ENCODE measurements at regions not wholly inside any gene's neighbourhood (a gene's known extent, or its start where the extent isn't known, plus 50 kb on each side); places are given as distances from the start of the nearest gene placed in this dataset.

- TF ChIP-seq CTCF (IDR thresholded peaks at IDR 0.05; ENCODE audit: control insufficient read depth, extremely low read depth, insufficient read depth) = no peak
- H3K4me3 ChIP-seq (ENCODE audit: low read depth, low read length) = no peak overlapping the region
- DNase-seq (ENCODE audit: low read depth) = no peak
These were observed 833.4 kb upstream of the MAP3K7 start for GRCh38 chr6:91420243-91420642.

DNA sequence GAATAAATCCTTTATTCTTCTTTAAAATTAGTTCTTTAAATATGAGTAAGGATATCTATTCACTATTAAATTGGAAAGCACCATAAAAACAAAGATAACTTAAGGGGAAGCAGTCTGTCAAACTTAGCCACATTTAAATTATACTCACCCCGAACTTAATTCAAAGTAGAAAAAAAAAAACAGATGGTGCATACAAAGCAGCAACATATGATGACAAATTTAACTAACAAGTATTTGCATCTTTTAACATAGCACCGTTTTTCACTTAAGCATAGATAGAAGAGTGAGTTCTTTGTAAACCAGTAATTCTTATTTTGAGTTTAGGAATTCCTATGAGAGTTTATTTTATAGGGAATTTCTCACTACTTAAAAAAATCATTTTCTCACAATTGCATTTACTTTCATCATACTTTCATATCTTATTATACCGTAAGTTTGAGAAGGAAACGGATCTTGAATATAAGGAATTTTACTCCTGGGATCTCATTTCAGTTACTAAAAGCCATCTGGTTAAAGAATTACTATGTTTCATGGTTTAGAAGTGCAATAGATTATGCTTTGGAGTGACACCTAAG, 828.2 kb upstream of the MAP3K7 start:
- no peak overlapping the region for H3K4me3 ChIP-seq (ENCODE audit: low read depth, low read length)
- no peak for TF ChIP-seq CTCF (IDR thresholded peaks at IDR 0.05; ENCODE audit: control insufficient read depth, extremely low read depth, insufficient read depth)
- no peak for DNase-seq (ENCODE audit: low read depth)

GRCh38 chr6:91412532-91412931, 825.7 kb upstream of the MAP3K7 start:
- DNase-seq (ENCODE audit: low read depth) = no peak
- H3K4me3 ChIP-seq (ENCODE audit: low read depth, low read length) = no peak overlapping the region
- TF ChIP-seq CTCF (IDR thresholded peaks at IDR 0.05; ENCODE audit: control insufficient read depth, extremely low read depth, insufficient read depth) = peak; percentile 37

DNA sequence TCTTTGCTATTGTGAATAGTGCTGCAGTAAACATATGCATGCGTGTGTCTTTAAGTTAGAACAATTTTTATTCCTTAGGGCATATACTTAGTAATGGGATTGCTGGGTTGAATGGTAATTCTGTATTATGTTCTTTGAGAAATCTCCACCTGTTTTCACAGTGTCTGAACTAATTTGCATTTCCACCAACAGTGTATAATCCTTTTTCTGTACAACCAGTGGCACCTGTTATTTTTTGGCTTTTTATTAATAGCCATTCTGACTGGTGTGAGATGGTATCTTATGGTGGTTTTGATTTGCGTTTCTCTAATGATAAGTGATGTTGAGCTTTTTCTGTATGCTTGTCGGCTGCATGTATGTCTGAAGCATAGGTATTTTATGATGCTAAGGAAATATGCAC, 820.8 kb upstream of the MAP3K7 start:
- DNase-seq (ENCODE audit: low read depth) = no peak
- no peak overlapping the region for H3K4me3 ChIP-seq (ENCODE audit: low read depth, low read length)
- no peak for TF ChIP-seq CTCF (IDR thresholded peaks at IDR 0.05; ENCODE audit: control insufficient read depth, extremely low read depth, insufficient read depth)

- H3K4me3 ChIP-seq (ENCODE audit: low read depth, low read length) = no peak overlapping the region
- TF ChIP-seq CTCF (IDR thresholded peaks at IDR 0.05; ENCODE audit: control insufficient read depth, extremely low read depth, insufficient read depth) = no peak
- DNase-seq (ENCODE audit: low read depth) = peak; percentile 14
These were observed 806.1 kb upstream of the MAP3K7 start for GRCh38 chr6:91392951-91393350.

DNA sequence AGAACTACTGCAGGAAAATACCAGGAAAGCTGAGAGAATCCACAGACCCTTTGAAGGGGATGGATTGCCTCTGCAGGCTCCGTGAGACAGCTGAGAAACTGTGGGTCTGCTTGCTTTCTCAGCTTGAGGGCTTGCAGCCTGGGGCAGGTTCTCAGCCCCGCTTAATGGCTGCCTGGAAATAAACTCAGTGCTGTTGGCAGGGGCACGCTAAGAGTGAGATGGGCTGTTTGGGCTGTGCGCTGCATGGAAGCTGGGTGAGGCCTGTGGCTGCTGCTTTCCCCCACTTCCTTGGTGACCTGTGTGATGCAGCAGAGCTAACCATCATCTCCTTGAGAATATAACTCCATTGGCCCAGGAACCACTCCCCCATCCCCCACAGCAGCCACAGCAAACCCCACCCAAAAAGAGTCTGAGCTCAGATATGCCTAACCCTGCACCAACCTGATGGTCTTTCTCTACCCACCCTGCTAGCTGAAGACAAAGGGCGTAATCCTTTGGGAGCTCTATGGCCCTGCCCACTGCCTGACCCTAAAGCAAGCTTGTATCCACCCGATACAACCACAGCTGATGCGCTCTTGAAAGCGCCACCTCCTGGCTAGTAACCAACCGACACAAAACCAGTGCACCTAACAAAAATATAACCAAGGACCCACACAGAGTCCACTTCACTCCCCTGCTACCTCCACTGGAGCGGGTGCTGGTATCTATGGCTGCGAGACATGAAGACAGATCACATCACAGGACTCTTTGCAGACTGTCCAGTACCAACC, 800.6 kb upstream of the MAP3K7 start:
- no peak for TF ChIP-seq CTCF (IDR thresholded peaks at IDR 0.05; ENCODE audit: control insufficient read depth, extremely low read depth, insufficient read depth)
- no peak overlapping the region for H3K4me3 ChIP-seq (ENCODE audit: low read depth, low read length)
- no peak for DNase-seq (ENCODE audit: low read depth)

DNA sequence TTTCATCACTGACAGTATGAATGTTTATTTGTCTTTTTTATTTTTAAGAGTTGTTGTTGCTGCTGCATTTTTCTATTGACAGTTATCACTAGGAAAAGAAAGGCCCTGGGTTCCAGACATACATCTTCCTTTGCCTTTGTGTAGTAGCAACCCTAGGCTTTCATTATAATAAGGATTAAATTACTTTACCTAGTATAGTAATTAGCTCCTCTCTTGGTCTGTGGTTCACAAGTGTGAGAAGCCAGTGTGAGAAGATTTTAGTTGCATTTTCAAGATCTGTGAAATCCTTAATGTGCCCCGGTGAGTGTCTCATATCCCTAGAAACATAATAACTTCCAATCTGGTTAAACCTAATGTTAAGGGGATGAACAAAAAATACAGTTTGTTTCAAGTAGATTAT, 799.3 kb upstream of the MAP3K7 start:
- TF ChIP-seq CTCF (IDR thresholded peaks at IDR 0.05; ENCODE audit: control insufficient read depth, extremely low read depth, insufficient read depth) = no peak
- DNase-seq (ENCODE audit: low read depth) = no peak

More for the DNA sequence above, 799.3 kb upstream of the MAP3K7 start:
- H3K4me3 ChIP-seq (ENCODE audit: low read depth, low read length) = no peak overlapping the region
